ENCODE measurements at regions not wholly inside any gene's neighbourhood (a gene's known extent, or its start where the extent isn't known, plus 50 kb on each side); places are given as distances from the start of the nearest gene placed in this dataset.

DNA sequence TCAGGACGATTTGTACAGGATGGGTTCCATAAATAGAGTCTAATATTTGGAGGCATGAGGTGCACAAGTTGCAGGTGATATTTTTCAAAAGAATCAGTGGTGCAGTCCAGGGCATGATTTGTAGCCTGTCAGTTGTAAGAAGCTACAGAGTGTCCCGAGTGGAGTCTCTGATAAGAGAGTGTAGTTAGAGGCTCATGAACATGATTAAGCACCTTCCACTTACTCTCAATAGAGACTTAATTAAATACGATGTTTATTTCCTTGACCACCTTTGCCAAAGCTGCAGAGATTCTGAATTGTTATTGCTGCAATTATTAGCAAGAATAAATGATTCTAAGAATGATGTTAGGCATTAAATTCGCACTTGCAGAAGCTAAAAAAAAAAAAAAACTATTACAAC, 218.4 kb upstream of the LRTM1 start:
- Histone ChIP-seq H3K27me3 (ENCODE audit: control insufficient read depth in 2 of 2, insufficient read depth in 2 of 2, low read length in 2 of 2) (no peaks in the 10 kb centered on the region), H3K4me1 (replicated peaks in 1 of 2; ENCODE audit: control insufficient read depth in 2 of 2, insufficient read depth in 2 of 2, low read length in 2 of 2) (no peaks in the 10 kb centered on the region), H3K9ac (ENCODE audit: insufficient read depth in 1 of 2, low read depth in 2 of 2, low read length in 2 of 2) (no peak overlapping the region), H3K9me1 (ENCODE audit: control insufficient read depth, insufficient read depth, low read length) (no peaks in the 10 kb centered on the region), H3K27ac (ENCODE audit: extremely low read depth, low read depth, low read length) (no peak overlapping the region), H3K79me2 (ENCODE audit: control insufficient read depth, insufficient read depth, low read length) (no peaks in the 10 kb centered on the region), H3K4me3 (no peak overlapping the region), H3K9me3 (replicated peaks; ENCODE audit: control insufficient read depth, insufficient read depth, low read depth, low read length) (no peaks in the 10 kb centered on the region), H4K20me1 (replicated peaks; ENCODE audit: control insufficient read depth, insufficient read depth, low read length) (no peaks in the 10 kb centered on the region), H3K4me2 (ENCODE audit: insufficient read depth, low read length) (no peak overlapping the region), H3K36me3 (ENCODE audit: control insufficient read depth, insufficient read depth, low read length) (no peaks in the 10 kb centered on the region), H2AFZ (ENCODE audit: low read depth, low read length) (no peak overlapping the region)
- 0% methylated on average over 4 of the region's 4 CpGs for WGBS (ENCODE audit: insufficient coverage, low coverage, missing lambda C conversion rate)
- intact Hi-C loops (cut with micrococcal nuclease) (no loop called here), in situ Hi-C loops (cut with MboI) (no loop called here)
- FAIRE-seq (no peak), ATAC-seq (no peak), DNase-seq (ENCODE audit: extremely low read depth in 1 of 4, low spot score in 3 of 4) (no peak)
- ChIA-PET CTCF (ENCODE audit: low intra/inter-chr PET ratio) (no interaction called here), POLR2A (no interaction called here)
- no TSS peak for BruUV-seq (replicated peaks)
- no peak for TF ChIP-seq RBM34 (IDR thresholded peaks at IDR 0.05; ENCODE audit: borderline replicate concordance, insufficient read depth, low read length)
- TF ChIP-seq MEIS2 (IDR thresholded peaks at IDR 0.05; ENCODE audit: partially characterized antibody), result peak; percentile 25
- TF ChIP-seq SETDB1 (IDR thresholded peaks at IDR 0.05; ENCODE audit: low read length), result no peak
- TF ChIP-seq BHLHE40 (IDR thresholded peaks at IDR 0.05; ENCODE audit: low read length), result no peak

DNA sequence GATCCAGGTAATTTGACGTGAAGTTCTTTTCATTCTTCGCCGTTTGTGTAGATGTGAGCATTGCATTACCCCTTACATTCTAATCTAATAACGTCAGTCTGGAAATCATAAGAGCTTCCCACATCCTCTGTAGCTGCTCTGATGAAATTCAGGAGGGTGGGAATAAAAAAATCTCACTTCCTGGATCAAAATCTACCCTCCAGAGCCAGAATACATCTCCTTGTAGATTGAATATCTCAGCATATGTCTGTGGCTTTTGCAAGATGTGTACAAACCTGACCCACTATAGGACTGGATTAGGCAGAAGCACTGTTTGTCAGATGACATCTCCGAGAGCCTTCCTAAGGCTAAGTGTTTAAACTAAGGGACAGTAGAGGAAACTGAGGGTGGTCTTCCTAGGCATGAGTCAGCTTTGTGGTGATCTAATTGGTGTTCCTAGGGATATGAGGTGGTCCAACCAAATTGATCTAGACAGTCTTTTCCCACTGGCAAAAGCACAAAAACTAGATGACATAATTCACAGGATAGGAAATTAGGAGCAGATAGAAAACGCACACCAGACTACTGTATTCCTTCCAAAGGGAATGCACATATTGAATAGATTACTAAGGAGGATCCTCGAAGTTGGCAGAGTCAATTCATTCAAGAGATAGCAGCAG, 216.3 kb upstream of the LRTM1 start:
- POLR2A ChIA-PET, result interaction anchor here (0.6 kb wide), 1 partner anchor 31 kb away, joined by 3 read pairs; no protein-coding TSS in a partner anchor
- in situ Hi-C loops (cut with MboI) (no loop called here), intact Hi-C loops (cut with micrococcal nuclease) (no loop called here)
- Histone ChIP-seq H3K9me1 (ENCODE audit: control insufficient read depth, insufficient read depth, low read length) (no peaks in the 10 kb centered on the region), H3K9ac (ENCODE audit: insufficient read depth in 1 of 2, low read depth in 2 of 2, low read length in 2 of 2) (no peak overlapping the region), H3K4me1 (replicated peaks in 1 of 2; ENCODE audit: control insufficient read depth in 2 of 2, insufficient read depth in 2 of 2, low read length in 2 of 2) (no peaks in the 10 kb centered on the region), H3K79me2 (ENCODE audit: control insufficient read depth, insufficient read depth, low read length) (no peaks in the 10 kb centered on the region), H3K36me3 (ENCODE audit: control insufficient read depth, insufficient read depth, low read length) (no peaks in the 10 kb centered on the region), H3K27me3 (ENCODE audit: control insufficient read depth in 2 of 2, insufficient read depth in 2 of 2, low read length in 2 of 2) (no peaks in the 10 kb centered on the region), H3K9me3 (replicated peaks; ENCODE audit: control insufficient read depth, insufficient read depth, low read depth, low read length) (no peaks in the 10 kb centered on the region), H3K4me2 (ENCODE audit: insufficient read depth, low read length) (no peak overlapping the region), H2AFZ (ENCODE audit: low read depth, low read length) (no peak overlapping the region), H4K20me1 (replicated peaks; ENCODE audit: control insufficient read depth, insufficient read depth, low read length) (no peaks in the 10 kb centered on the region), H3K4me3 (no peak overlapping the region), H3K27ac (ENCODE audit: extremely low read depth, low read depth, low read length) (no peak overlapping the region)
- ATAC-seq (no peak), DNase-seq (ENCODE audit: extremely low read depth in 1 of 4, low spot score in 3 of 4) (no peak), FAIRE-seq (no peak)
- CTCF ChIA-PET (ENCODE audit: low intra/inter-chr PET ratio), result no interaction called here
- BruUV-seq (replicated peaks), result no TSS peak
- 0% methylated on average over 7 of the region's 7 CpGs for WGBS (ENCODE audit: insufficient coverage, low coverage, missing lambda C conversion rate)
- TF ChIP-seq NELFE (IDR thresholded peaks at IDR 0.05; ENCODE audit: insufficient read depth, insufficient read length), result no peak
- no peak for TF ChIP-seq HDAC8 (tag; IDR thresholded peaks at IDR 0.05)
- TF ChIP-seq KDM2B (CRISPR knock-in tag; IDR thresholded peaks at IDR 0.05), result no peak
- no peak for TF ChIP-seq NCOA2 (IDR thresholded peaks at IDR 0.05; ENCODE audit: partially characterized antibody in 2 of 2)
- TF ChIP-seq HOXB6 (CRISPR knock-in tag; IDR thresholded peaks at IDR 0.05; ENCODE audit: borderline replicate concordance), result no peak
- TF ChIP-seq, protein P1, sequence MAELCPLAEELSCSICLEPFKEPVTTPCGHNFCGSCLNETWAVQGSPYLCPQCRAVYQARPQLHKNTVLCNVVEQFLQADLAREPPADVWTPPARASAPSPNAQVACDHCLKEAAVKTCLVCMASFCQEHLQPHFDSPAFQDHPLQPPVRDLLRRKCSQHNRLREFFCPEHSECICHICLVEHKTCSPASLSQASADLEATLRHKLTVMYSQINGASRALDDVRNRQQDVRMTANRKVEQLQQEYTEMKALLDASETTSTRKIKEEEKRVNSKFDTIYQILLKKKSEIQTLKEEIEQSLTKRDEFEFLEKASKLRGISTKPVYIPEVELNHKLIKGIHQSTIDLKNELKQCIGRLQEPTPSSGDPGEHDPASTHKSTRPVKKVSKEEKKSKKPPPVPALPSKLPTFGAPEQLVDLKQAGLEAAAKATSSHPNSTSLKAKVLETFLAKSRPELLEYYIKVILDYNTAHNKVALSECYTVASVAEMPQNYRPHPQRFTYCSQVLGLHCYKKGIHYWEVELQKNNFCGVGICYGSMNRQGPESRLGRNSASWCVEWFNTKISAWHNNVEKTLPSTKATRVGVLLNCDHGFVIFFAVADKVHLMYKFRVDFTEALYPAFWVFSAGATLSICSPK (IDR thresholded peaks at IDR 0.05; ENCODE audit: borderline replicate concordance), result no peak
- TF ChIP-seq, protein P2, sequence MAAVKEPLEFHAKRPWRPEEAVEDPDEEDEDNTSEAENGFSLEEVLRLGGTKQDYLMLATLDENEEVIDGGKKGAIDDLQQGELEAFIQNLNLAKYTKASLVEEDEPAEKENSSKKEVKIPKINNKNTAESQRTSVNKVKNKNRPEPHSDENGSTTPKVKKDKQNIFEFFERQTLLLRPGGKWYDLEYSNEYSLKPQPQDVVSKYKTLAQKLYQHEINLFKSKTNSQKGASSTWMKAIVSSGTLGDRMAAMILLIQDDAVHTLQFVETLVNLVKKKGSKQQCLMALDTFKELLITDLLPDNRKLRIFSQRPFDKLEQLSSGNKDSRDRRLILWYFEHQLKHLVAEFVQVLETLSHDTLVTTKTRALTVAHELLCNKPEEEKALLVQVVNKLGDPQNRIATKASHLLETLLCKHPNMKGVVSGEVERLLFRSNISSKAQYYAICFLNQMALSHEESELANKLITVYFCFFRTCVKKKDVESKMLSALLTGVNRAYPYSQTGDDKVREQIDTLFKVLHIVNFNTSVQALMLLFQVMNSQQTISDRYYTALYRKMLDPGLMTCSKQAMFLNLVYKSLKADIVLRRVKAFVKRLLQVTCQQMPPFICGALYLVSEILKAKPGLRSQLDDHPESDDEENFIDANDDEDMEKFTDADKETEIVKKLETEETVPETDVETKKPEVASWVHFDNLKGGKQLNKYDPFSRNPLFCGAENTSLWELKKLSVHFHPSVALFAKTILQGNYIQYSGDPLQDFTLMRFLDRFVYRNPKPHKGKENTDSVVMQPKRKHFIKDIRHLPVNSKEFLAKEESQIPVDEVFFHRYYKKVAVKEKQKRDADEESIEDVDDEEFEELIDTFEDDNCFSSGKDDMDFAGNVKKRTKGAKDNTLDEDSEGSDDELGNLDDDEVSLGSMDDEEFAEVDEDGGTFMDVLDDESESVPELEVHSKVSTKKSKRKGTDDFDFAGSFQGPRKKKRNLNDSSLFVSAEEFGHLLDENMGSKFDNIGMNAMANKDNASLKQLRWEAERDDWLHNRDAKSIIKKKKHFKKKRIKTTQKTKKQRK (IDR thresholded peaks at IDR 0.05; ENCODE audit: borderline replicate concordance, low read depth, low read length), result no peak
